GM21619 (cell line): ENCODE measurements at regions not wholly inside any gene's neighbourhood (a gene's known extent, or its start where the extent isn't known, plus 50 kb on each side); places are given as distances from the start of the nearest gene placed in this dataset.
A peak's percentile ranks its signal among the peaks of the same experiment; 100 is the strongest.

ENCODE experiments used
- ATAC-seq: cut with Tn5 transposase; IDR thresholded peaks from one replicate; pipeline ENCODE4 v1.9.1; 2021; ENCODE audit not compliant: unreplicated experiment

DNA sequence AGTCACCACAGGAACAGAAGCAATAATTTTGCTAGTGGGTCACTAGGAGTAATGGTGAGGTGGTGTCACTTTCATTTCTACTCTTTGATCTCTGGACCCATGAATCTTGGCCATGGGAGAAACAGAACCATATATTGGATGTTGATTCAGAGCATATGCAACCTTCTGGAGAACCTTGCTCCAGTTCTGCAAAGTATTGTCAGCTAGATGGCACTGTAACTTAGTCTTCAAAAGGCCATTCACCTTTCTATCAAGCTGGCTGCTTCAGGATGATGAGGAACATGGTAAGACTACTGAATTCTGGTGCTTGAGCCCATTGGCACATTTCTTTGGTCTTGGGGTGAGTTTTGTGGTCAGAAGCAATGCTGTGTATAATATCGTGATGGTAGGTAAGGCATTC is 129.1 kb upstream of the FBN2 start:
- no peak for ATAC-seq

DNA sequence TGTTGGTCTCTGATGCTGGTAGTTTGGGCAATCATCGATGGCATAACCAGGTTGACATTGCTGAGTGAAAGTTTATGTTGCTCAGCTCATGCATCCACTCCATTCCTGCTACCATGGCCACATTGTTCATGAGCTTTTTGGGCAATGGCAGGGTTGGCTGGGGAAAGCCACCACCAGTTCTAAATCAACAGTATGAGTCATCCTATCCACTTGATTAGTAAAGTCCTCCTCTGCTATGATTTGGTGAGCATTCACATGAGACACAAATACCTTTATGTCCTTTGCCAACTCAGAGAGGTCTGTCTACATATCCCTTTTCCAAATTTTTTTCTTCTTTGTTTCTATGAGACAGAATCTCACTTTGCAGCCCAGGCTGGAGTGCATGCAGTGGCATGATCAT is 129.7 kb upstream of the FBN2 start:
- ATAC-seq: no peak

DNA sequence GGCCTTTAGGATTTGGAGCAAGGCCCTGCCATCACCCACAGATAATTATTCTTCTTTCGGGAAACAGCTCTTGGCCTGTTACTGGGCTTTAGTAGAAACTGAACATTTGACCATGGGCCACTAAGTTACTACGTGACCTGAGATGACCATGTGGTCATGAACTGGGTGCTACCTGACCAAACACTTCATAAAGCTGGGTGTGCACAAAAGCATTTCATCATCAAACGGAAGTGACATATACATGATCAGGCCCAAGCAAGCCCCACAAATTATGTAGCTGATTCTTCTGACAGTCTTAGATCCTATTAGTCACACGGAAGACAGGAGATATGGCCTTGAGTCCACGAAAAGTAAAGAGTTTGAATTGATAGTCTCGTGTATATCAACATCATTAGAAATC is 130.9 kb upstream of the FBN2 start:
- no peak for ATAC-seq

GRCh38 chr5:128669803-128670202 is 131.8 kb upstream of the FBN2 start:
- no peak for ATAC-seq

- ATAC-seq: no peak
Measured at GRCh38 chr5:128671943-128672342, 133.9 kb upstream of the FBN2 start.

DNA sequence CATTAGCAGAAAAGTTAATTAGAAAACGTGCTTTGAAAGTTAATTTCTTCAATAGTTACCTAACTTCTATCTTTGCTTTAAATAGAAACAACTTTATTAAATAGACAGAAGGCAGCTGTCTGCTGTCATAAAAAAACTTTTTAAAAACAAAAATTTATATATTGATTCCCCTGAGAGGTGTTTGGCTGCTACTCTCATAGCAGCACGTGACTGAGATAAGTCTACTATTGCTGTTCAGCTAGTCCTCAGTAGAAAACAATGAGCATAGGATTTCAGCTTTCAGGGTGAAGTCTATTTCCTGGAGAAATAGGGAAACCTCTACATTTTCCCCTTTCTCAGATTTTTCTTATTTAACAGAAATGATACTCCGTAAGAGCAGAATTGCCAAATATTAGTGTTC is 135.0 kb upstream of the FBN2 start:
- no peak for ATAC-seq

DNA sequence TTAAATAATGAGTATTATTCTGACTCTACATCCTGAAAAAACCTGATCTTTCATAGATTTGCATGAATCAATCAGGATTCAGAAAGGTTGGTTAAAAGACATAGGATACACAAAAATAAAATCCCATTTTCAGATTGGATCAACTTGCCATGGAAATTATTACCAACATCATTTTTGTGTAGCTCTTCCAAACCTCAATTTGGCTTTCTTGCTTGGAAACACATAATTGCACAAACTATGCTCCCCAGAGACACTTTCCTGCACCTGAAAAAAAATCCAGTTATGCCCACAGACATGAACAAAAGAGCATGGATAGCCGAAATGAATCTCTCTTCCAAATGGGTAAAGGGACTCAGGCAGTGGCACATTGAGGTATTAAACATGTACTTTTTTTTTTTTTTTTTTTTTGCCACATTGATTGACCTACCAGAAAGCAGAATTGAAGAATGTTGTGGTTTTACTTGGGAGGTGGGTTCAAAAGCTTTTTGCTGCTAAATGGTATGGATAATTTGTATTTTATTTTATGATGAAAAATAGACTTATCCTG is 135.4 kb upstream of the FBN2 start:
- ATAC-seq: no peak

DNA sequence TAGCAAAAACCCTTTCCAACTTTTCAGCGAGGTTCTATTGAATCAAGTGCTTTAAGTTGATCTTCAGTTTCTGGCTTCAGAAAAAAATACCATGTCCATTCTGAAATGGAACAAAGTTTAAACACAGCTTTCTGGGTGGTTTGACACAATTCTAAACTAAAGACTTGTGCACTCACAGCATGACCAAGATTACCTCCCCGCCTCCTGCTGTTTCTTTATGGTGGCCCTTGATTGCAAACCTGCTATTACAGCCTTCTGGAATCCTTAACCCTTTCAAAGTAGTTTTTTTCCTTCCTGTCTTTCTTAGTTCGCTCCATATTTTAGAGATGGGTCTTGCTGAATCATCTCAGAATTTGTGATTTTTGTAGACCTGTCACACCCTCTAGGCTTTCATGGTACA is 135.9 kb upstream of the FBN2 start:
- ATAC-seq: no peak

- ATAC-seq: peak; percentile 90
Measured at GRCh38 chr5:128674837-128675446, 136.9 kb upstream of the FBN2 start.

GRCh38 chr5:128681096-128681495 is 143.1 kb upstream of the FBN2 start:
- no peak for ATAC-seq

- no peak for ATAC-seq
Measured at GRCh38 chr5:128681764-128682592, 143.9 kb upstream of the FBN2 start.

DNA sequence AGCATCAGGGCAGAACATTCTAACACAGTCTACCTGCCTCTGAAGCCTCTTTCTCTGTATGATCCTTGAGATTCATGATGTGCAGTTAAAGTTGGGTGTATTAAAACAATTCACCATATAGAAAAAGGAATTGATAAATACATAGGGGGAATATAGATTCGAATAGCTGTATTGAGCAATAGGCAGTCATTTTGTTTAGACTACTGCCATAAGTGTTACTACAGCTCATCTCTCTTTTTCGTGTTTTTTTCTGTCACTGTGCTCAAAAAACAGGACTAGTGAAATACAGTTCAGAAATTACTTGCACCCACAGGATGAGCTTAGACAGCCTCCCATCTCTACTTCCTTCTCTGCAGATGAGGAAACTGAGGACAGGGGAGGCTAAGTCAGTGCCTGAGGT is 144.6 kb upstream of the FBN2 start:
- no peak for ATAC-seq

DNA sequence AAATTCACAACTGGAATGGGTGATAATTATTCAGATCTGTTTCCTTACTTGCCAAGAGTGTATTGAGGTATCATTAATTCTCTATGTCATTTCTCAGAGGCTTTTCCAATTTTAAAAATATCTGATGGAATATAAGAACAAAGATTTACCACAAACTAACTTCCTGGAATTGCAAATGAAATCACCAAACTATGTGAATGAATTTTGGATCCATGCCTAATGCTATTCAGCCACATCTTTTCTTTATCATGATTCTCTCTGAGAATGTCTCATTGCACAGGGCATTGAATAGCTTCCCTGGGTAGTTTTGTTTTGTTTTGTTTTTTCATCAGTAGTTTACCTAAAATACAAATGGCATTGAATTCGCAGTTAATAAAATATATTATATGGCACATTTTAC is 146.9 kb upstream of the FBN2 start:
- no peak for ATAC-seq

DNA sequence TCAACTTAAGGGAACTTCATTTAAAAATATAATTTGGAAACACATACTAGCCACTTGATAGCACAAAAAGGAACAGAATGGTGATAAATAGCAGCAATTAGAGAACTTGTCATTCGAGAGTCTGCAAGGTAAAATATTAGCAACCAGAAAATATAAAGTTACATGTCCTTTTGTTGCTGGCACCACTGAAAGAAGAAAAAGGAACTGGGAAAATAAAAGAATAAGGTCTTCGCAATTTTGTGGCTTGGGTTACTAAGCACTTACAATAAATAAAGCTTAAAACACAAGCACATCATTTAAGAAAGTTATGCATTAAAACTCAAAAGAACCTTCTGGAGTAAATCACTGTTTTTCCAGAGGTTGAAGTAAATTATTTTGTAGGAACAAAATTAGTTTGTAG is 149.9 kb upstream of the FBN2 start:
- no peak for ATAC-seq

GRCh38 chr5:128693764-128694163 is 155.7 kb upstream of the FBN2 start:
- ATAC-seq: no peak

DNA sequence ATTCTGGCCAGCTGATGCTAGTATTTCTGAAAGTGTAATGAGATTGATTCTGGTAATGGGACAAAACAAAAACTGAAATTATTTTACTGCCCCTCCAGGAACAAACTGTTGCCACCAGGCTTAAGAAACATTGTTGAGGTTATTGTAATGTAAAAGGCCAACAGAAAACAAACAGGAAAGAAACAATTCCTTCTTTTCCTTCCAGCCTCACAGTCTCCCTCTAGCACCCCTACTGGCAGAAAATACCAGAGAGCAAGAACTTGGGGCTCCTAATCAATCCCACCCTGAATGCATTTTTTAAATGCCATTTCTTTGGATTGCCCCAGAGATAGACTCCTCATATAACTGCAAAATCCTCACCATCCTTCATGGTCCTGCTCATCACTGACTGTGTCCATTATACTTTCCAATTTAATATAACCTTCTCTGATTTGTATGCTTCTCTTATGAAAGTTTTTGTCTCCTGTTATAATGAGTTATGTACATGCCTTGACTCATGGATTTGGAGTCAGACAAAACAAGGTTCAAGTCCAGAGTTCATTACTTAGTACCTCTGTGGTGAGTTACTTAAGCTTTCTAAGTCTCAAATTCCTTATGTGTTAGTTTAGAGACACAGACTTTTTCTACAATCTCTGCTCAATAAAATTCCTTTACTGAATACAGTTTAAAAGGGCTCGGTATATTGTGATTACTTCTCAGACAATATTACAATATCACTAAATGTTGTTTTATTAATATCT is 157.9 kb upstream of the FBN2 start:
- no peak for ATAC-seq

GRCh38 chr5:128701301-128701700 is 163.3 kb upstream of the FBN2 start:
- no peak for ATAC-seq

- ATAC-seq: no peak
Measured at GRCh38 chr5:128703322-128703721, 165.3 kb upstream of the FBN2 start.

DNA sequence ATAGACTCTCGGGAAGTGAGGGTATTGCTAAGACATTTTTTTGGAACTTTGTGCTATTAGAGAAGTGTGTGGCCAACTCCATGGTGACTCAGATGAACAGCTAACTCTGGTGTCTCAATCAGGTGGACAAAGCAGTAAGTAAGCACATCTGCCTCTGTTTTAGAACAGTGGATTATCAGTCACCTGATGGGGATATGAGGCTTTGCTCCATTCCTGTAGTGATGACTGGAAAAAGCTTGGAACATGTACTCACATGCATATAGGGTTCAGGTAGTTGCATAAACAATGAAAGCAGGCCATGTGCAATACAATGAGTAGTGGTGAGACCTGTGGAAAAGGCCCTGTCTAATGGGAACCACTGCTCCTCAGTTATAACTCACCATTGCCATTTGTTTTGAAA is 168.2 kb upstream of the FBN2 start:
- ATAC-seq: no peak

- no peak for ATAC-seq
Measured at GRCh38 chr5:128708841-128709240, 170.8 kb upstream of the FBN2 start.

DNA sequence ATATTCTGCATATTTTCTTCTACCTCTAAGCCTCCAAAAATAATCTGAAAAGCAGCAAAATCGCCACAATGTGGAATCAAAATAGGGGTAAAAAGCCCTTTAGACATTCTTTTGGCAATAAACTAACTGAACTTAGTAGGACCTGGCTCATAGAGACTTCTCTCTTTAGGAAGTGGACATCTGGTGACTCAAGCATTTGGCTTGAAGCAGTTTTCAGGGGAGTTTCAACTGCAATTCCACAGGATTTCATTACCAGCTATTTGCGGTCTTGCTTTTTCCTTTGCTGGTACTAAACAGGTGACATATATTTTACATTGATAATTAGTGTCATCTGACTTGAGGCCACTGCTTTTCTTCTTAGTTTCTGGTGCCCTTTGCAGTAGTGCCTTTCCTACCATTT is 173.2 kb upstream of the FBN2 start:
- no peak for ATAC-seq

GRCh38 chr5:128714551-128714950 is 176.5 kb upstream of the FBN2 start:
- ATAC-seq: no peak
